ENCODE measurements at regions not wholly inside any gene's neighbourhood (a gene's known extent, or its start where the extent isn't known, plus 50 kb on each side); places are given as distances from the start of the nearest gene placed in this dataset.
"Not testable (repeated sequence)": the region's sequence is repeated elsewhere in the genome, so short reads cannot be mapped to it uniquely, and the experiment has no call there.

GRCh38 chr3:28139967-28140634 is 101.3 kb upstream of the CMC1 start:
- DNase-seq (ENCODE audit: low read depth) = no peak

- no peak for DNase-seq (ENCODE audit: low read depth)
These were observed 100.8 kb upstream of the CMC1 start for GRCh38 chr3:28140664-28141063.

GRCh38 chr3:28149960-28150359 is 91.5 kb upstream of the CMC1 start:
- DNase-seq (ENCODE audit: low read depth) = no peak

- no peak for DNase-seq (ENCODE audit: low read depth)
These were observed 90.8 kb upstream of the CMC1 start for GRCh38 chr3:28150465-28151206.

GRCh38 chr3:28151207-28151550 is 90.2 kb upstream of the CMC1 start:
- no peak for DNase-seq (ENCODE audit: low read depth)

GRCh38 chr3:28151608-28152228 is 89.7 kb upstream of the CMC1 start:
- no peak for DNase-seq (ENCODE audit: low read depth)

GRCh38 chr3:28155631-28156030 is 85.8 kb upstream of the CMC1 start:
- DNase-seq (ENCODE audit: low read depth) = no peak

GRCh38 chr3:28156599-28156998 is 84.8 kb upstream of the CMC1 start:
- DNase-seq (ENCODE audit: low read depth) = not testable (repeated sequence)

- no peak for DNase-seq (ENCODE audit: low read depth)
These were observed 69.5 kb upstream of the CMC1 start for GRCh38 chr3:28171962-28172361.

GRCh38 chr3:28172748-28173147 is 68.7 kb upstream of the CMC1 start:
- no peak for DNase-seq (ENCODE audit: low read depth)

- no peak for DNase-seq (ENCODE audit: low read depth)
These were observed 67.6 kb upstream of the CMC1 start for GRCh38 chr3:28173836-28174235.

- no peak for DNase-seq (ENCODE audit: low read depth)
These were observed 54.7 kb upstream of the CMC1 start for GRCh38 chr3:28186748-28187147.

GRCh38 chr3:28188686-28189085 is 52.7 kb upstream of the CMC1 start:
- no peak for DNase-seq (ENCODE audit: low read depth)

- no peak for DNase-seq (ENCODE audit: low read depth)
These were observed 50.1 kb upstream of the CMC1 start for GRCh38 chr3:28191363-28191762.

All from activated T-cell treated with anti-CD3 and anti-CD28 coated beads for 1 hour (primary cell).